DMS114 treated with DMSO at 0.1 percent for 48 hours (cell line): ENCODE measurements at regions not wholly inside any gene's neighbourhood (a gene's known extent, or its start where the extent isn't known, plus 50 kb on each side); places are given as distances from the start of the nearest gene placed in this dataset.

ENCODE experiments used
- DNase-seq: peaks from one replicate; lab custom pipeline; 2025; ENCODE audit not compliant: unreplicated experiment; lab: John Stamatoyannopoulos, UW

- no peak for DNase-seq
These were observed 225.0 kb upstream of the GRIP1 start for GRCh38 chr12:66903782-66904396.

GRCh38 chr12:66905201-66905600 lies 226.3 kb upstream of the GRIP1 start:
- DNase-seq = no peak

GRCh38 chr12:66910366-66910974 lies 231.6 kb upstream of the GRIP1 start:
- no peak for DNase-seq

- no peak for DNase-seq
These were observed 236.5 kb upstream of the GRIP1 start for GRCh38 chr12:66915306-66915904.

- DNase-seq = no peak
These were observed 237.3 kb upstream of the GRIP1 start for GRCh38 chr12:66916189-66916588.

GRCh38 chr12:66919466-66919865 lies 240.6 kb upstream of the GRIP1 start:
- no peak for DNase-seq

- no peak for DNase-seq
These were observed 241.3 kb upstream of the GRIP1 start for GRCh38 chr12:66920205-66920604.

- DNase-seq = no peak
These were observed 242.3 kb upstream of the GRIP1 start for GRCh38 chr12:66921151-66921550.

- DNase-seq = no peak
These were observed 246.2 kb upstream of the GRIP1 start for GRCh38 chr12:66925083-66925482.

GRCh38 chr12:66929121-66929520 lies 250.2 kb upstream of the GRIP1 start:
- DNase-seq = no peak

- no peak for DNase-seq
These were observed 252.2 kb upstream of the GRIP1 start for GRCh38 chr12:66931091-66931490.

GRCh38 chr12:66932126-66932525 lies 253.2 kb upstream of the GRIP1 start:
- DNase-seq = no peak

- DNase-seq = no peak
These were observed 255.6 kb upstream of the GRIP1 start for GRCh38 chr12:66934302-66935062.

GRCh38 chr12:66941150-66941549 lies 262.3 kb upstream of the GRIP1 start:
- DNase-seq = no peak

GRCh38 chr12:66942741-66943465 lies 264.0 kb upstream of the GRIP1 start:
- no peak for DNase-seq

- no peak for DNase-seq
These were observed 265.5 kb upstream of the GRIP1 start for GRCh38 chr12:66944365-66944764.

GRCh38 chr12:66945189-66945817 lies 266.4 kb upstream of the GRIP1 start:
- no peak for DNase-seq

- DNase-seq = no peak
These were observed 268.2 kb upstream of the GRIP1 start for GRCh38 chr12:66947119-66947518.

- no peak for DNase-seq
These were observed 273.8 kb upstream of the GRIP1 start for GRCh38 chr12:66952668-66953067.

GRCh38 chr12:66956300-66956699 lies 277.4 kb upstream of the GRIP1 start:
- no peak for DNase-seq

GRCh38 chr12:66959276-66959675 lies 280.4 kb upstream of the GRIP1 start:
- DNase-seq = no peak
